WTC11 (cell line): ENCODE measurements at regions not wholly inside any gene's neighbourhood (a gene's known extent, or its start where the extent isn't known, plus 50 kb on each side); places are given as distances from the start of the nearest gene placed in this dataset.

Experiments used
- ATAC-seq: fragments of 200-7000 bp; cut with Tn5 transposase; 2 replicates; pipeline ENCODE4 v1.10.0; 2021; ENCODE audit warnings: mild to moderate bottlenecking, moderate library complexity
- CTCF ChIA-PET: fragments of 300-600 bp; sonication (Branson Sonifier 250); formaldehyde crosslinking; loops from one replicate; lab custom pipeline; 2021; ENCODE audit warnings: antibody characterized with exemption; lab: Charles Lee
- POLR2A ChIA-PET: fragments of 350-600 bp; sonication (Branson Sonifier 250); formaldehyde crosslinking; loops from one replicate; lab custom pipeline; 2021; ENCODE audit warnings: antibody characterized with exemption; lab: Charles Lee
- DNase-seq: peaks from one replicate; pipeline ENCODE4 v3.0.0; 2021; ENCODE audit warnings: low spot score
- H3K27ac Mint-ChIP-seq: 2 replicates; pipeline ENCODE4 v1.8.0; 2021; ENCODE audit warnings: mixed read lengths
- H3K27me3 Mint-ChIP-seq: 2 replicates; pipeline ENCODE4 v1.8.0; 2021; ENCODE audit warnings: low read depth, mild to moderate bottlenecking, moderate library complexity, mixed read lengths
- H3K36me3 Mint-ChIP-seq: 2 replicates; pipeline ENCODE4 v1.8.0; 2021; ENCODE audit warnings: mixed read lengths
- H3K4me1 Mint-ChIP-seq: 2 replicates; pipeline ENCODE4 v1.8.0; 2022; ENCODE audit warnings: mixed read lengths
- H3K4me3 Mint-ChIP-seq: 2 replicates; pipeline ENCODE4 v1.8.0; 2021; ENCODE audit warnings: mild to moderate bottlenecking, moderate library complexity, mixed read lengths
- H3K9me3 Mint-ChIP-seq: 2 replicates; pipeline ENCODE4 v1.8.0; 2021; ENCODE audit warnings: mixed read lengths
- ATF1 ChIP-seq: sonication (generic); formaldehyde crosslinking; IDR thresholded peaks from 2 replicates; pipeline ENCODE4 v1.8.1; 2023; ENCODE audit warnings: mild to moderate bottlenecking, moderate library complexity, missing genetic modification reagents
- EMX1 ChIP-seq: fragments of 250-450 bp; sonication (Bioruptor Pico); IDR thresholded peaks from 2 replicates; pipeline ENCODE4 v1.8.0; 2021; ENCODE audit warnings: mild to moderate bottlenecking
- FOXK1 ChIP-seq: sonication (generic); formaldehyde crosslinking; IDR thresholded peaks from 2 replicates; pipeline ENCODE4 v1.8.0; 2022; ENCODE audit warnings: mild to moderate bottlenecking, moderate library complexity, missing genetic modification reagents
- FOXP1 ChIP-seq: sonication (generic); formaldehyde crosslinking; IDR thresholded peaks from 2 replicates; pipeline ENCODE4 v1.8.0; 2022; ENCODE audit warnings: missing genetic modification reagents, mild to moderate bottlenecking, moderate library complexity, borderline replicate concordance
- IRF1 ChIP-seq: sonication (generic); formaldehyde crosslinking; IDR thresholded peaks from 2 replicates; pipeline ENCODE4 v1.8.0; 2023; ENCODE audit warnings: missing genetic modification reagents
- IRF2 ChIP-seq: sonication (generic); formaldehyde crosslinking; IDR thresholded peaks from 2 replicates; pipeline ENCODE4 v1.8.0; 2022; ENCODE audit warnings: low read depth, missing genetic modification reagents, borderline replicate concordance
- JAZF1 ChIP-seq: fragments of 250-450 bp; sonication (Bioruptor Pico); IDR thresholded peaks from 2 replicates; pipeline ENCODE4 v1.9.0; 2021; ENCODE audit warnings: moderate library complexity, mild to moderate bottlenecking, inconsistent platforms
- NFE2L1 ChIP-seq: sonication (generic); formaldehyde crosslinking; IDR thresholded peaks from 2 replicates; pipeline ENCODE4 v1.8.1; 2023; ENCODE audit warnings: missing genetic modification reagents
- SMAD3 ChIP-seq: sonication (generic); formaldehyde crosslinking; IDR thresholded peaks from 2 replicates; pipeline ENCODE4 v1.8.0; 2022; ENCODE audit warnings: missing genetic modification reagents, mild to moderate bottlenecking, borderline replicate concordance
- TEAD4 ChIP-seq: sonication (generic); formaldehyde crosslinking; IDR thresholded peaks from 2 replicates; pipeline ENCODE4 v1.8.0; 2022; ENCODE audit warnings: mild to moderate bottlenecking, missing genetic modification reagents
- ZBTB21 ChIP-seq: sonication (generic); formaldehyde crosslinking; IDR thresholded peaks from 2 replicates; pipeline ENCODE4 v1.8.1; 2023; ENCODE audit warnings: mild to moderate bottlenecking, missing genetic modification reagents, borderline replicate concordance
- ZBTB43 ChIP-seq: sonication (generic); formaldehyde crosslinking; IDR thresholded peaks from 2 replicates; pipeline ENCODE4 v1.8.1; 2023; ENCODE audit warnings: mild to moderate bottlenecking, missing genetic modification reagents
- ZNF317 ChIP-seq: sonication (generic); formaldehyde crosslinking; IDR thresholded peaks from 2 replicates; pipeline ENCODE4 v1.8.1; 2023; ENCODE audit warnings: low read depth, mild to moderate bottlenecking, moderate library complexity, missing genetic modification reagents, borderline replicate concordance
- TF ChIP-seq, protein P1 (sequence below): sonication (generic); formaldehyde crosslinking; IDR thresholded peaks from 2 replicates; pipeline ENCODE4 v1.8.0; 2022; ENCODE audit warnings: missing genetic modification reagents
- TF ChIP-seq, protein P2 (sequence below): sonication (generic); formaldehyde crosslinking; IDR thresholded peaks from 2 replicates; pipeline ENCODE4 v1.8.1; 2023; ENCODE audit warnings: mild to moderate bottlenecking, moderate library complexity, missing genetic modification reagents
- TF ChIP-seq, protein P3 (sequence below): fragments of 250-450 bp; sonication (Bioruptor Pico); IDR thresholded peaks from 2 replicates; pipeline ENCODE4 v1.8.0; 2021; ENCODE audit warnings: mild to moderate bottlenecking

GRCh38 chr4:81605271-81605670 is 133.6 kb upstream of the RASGEF1B start (continued):
- TF ChIP-seq, protein P1, sequence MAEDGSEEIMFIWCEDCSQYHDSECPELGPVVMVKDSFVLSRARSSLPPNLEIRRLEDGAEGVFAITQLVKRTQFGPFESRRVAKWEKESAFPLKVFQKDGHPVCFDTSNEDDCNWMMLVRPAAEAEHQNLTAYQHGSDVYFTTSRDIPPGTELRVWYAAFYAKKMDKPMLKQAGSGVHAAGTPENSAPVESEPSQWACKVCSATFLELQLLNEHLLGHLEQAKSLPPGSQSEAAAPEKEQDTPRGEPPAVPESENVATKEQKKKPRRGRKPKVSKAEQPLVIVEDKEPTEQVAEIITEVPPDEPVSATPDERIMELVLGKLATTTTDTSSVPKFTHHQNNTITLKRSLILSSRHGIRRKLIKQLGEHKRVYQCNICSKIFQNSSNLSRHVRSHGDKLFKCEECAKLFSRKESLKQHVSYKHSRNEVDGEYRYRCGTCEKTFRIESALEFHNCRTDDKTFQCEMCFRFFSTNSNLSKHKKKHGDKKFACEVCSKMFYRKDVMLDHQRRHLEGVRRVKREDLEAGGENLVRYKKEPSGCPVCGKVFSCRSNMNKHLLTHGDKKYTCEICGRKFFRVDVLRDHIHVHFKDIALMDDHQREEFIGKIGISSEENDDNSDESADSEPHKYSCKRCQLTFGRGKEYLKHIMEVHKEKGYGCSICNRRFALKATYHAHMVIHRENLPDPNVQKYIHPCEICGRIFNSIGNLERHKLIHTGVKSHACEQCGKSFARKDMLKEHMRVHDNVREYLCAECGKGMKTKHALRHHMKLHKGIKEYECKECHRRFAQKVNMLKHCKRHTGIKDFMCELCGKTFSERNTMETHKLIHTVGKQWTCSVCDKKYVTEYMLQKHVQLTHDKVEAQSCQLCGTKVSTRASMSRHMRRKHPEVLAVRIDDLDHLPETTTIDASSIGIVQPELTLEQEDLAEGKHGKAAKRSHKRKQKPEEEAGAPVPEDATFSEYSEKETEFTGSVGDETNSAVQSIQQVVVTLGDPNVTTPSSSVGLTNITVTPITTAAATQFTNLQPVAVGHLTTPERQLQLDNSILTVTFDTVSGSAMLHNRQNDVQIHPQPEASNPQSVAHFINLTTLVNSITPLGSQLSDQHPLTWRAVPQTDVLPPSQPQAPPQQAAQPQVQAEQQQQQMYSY (CRISPR knock-in tag), result no peak
- TF ChIP-seq ZBTB43, result no peak
- TF ChIP-seq ATF1 (CRISPR knock-in tag), result no peak
- TF ChIP-seq, protein P2, sequence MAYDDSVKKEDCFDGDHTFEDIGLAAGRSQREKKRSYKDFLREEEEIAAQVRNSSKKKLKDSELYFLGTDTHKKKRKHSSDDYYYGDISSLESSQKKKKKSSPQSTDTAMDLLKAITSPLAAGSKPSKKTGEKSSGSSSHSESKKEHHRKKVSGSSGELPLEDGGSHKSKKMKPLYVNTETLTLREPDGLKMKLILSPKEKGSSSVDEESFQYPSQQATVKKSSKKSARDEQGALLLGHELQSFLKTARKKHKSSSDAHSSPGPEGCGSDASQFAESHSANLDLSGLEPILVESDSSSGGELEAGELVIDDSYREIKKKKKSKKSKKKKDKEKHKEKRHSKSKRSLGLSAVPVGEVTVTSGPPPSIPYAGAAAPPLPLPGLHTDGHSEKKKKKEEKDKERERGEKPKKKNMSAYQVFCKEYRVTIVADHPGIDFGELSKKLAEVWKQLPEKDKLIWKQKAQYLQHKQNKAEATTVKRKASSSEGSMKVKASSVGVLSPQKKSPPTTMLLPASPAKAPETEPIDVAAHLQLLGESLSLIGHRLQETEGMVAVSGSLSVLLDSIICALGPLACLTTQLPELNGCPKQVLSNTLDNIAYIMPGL (CRISPR knock-in tag), result no peak
- TF ChIP-seq ZBTB21 (CRISPR knock-in tag), result no peak
- TF ChIP-seq JAZF1 (CRISPR knock-in tag), result no peak
- TF ChIP-seq FOXP1 (CRISPR knock-in tag), result no peak
- TF ChIP-seq IRF2 (CRISPR knock-in tag), result no peak
- TF ChIP-seq IRF1, result no peak
- TF ChIP-seq EMX1, result no peak
- no peak for TF ChIP-seq TEAD4 (CRISPR knock-in tag)

DNA sequence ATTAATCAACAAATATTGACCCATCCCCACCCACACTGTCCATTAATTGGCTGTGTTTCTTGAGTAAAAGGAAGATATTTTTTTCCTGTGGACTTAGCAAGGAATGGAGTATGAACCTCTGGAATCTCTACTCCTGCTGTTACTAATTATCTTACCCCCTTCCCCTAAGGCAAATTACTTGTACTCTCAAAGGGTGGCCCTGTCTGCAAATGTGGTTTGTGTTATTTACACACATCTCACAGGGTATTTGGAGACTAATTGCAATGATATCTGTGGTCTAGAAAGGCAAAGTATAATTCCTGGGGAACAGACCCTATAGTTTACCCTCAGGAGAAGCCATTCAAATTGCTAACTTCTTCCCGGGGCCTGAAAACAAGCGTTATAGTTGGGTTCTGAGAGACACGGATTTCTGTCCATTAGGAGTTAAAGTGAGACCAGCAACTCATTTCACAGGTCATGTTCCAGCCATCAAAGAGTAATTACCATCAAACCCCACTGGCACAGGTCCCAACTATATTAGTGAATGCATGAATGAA is 133.0 kb upstream of the RASGEF1B start:
- peaks cover 42% of the 10 kb centered on the region for H3K4me1 Mint-ChIP-seq
- no peaks in the 10 kb centered on the region for H3K36me3 Mint-ChIP-seq
- ATAC-seq (no peak; the same call in 1 of the 2 replicates), DNase-seq (no peak)
- ChIA-PET POLR2A (no interaction called here), CTCF (no interaction called here)
- H3K27ac Mint-ChIP-seq, result no peak overlapping the region
- peaks cover 10% of the 10 kb centered on the region for H3K27me3 Mint-ChIP-seq
- peaks cover 7% of the 10 kb centered on the region; the same call in 1 of the 2 replicates for H3K9me3 Mint-ChIP-seq
- TF ChIP-seq, protein P3, sequence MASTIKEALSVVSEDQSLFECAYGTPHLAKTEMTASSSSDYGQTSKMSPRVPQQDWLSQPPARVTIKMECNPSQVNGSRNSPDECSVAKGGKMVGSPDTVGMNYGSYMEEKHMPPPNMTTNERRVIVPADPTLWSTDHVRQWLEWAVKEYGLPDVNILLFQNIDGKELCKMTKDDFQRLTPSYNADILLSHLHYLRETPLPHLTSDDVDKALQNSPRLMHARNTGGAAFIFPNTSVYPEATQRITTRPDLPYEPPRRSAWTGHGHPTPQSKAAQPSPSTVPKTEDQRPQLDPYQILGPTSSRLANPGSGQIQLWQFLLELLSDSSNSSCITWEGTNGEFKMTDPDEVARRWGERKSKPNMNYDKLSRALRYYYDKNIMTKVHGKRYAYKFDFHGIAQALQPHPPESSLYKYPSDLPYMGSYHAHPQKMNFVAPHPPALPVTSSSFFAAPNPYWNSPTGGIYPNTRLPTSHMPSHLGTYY (CRISPR knock-in tag), result no peak
- no peak for TF ChIP-seq IRF1
- TF ChIP-seq NFE2L1 (CRISPR knock-in tag), result no peak
- no peak for TF ChIP-seq ZNF317 (CRISPR knock-in tag)
- no peak for TF ChIP-seq ATF1 (CRISPR knock-in tag)
- TF ChIP-seq SMAD3 (CRISPR knock-in tag), result no peak
- no peak for TF ChIP-seq ZBTB21 (CRISPR knock-in tag)
- TF ChIP-seq FOXK1 (CRISPR knock-in tag), result no peak
- H3K4me3 Mint-ChIP-seq, result no peak overlapping the region
